ENCODE measurements at regions not wholly inside any gene's neighbourhood (a gene's known extent, or its start where the extent isn't known, plus 50 kb on each side); places are given as distances from the start of the nearest gene placed in this dataset.

- Histone ChIP-seq H3K27ac (no peak overlapping the region), H3K36me3 (no peaks in the 10 kb centered on the region), H3K4me1 (peaks cover 7% of the 10 kb centered on the region; the same call in 1 of the 2 replicates), H3K4me2 (no peak overlapping the region), H3K27me3 (no peaks in the 10 kb centered on the region), H3K9ac (no peak overlapping the region), H4K20me1 (no peaks in the 10 kb centered on the region), H3K9me3 (no peaks in the 10 kb centered on the region), H3K4me3 (no peak overlapping the region)
- no peak for TF ChIP-seq Cebpa-rat (IDR thresholded peaks at IDR 0.05)
These were observed 161.6 kb upstream of the CD180 start for GRCh38 chr5:67358186-67358585.

GRCh38 chr5:67355120-67355713 lies 158.6 kb upstream of the CD180 start:
- Histone ChIP-seq H3K4me1 (peaks cover 7% of the 10 kb centered on the region; the same call in 1 of the 2 replicates), H3K27ac (no peak overlapping the region), H3K9me3 (no peaks in the 10 kb centered on the region), H3K4me2 (no peak overlapping the region), H4K20me1 (no peaks in the 10 kb centered on the region), H3K4me3 (no peak overlapping the region), H3K36me3 (no peaks in the 10 kb centered on the region), H3K9ac (no peak overlapping the region), H3K27me3 (no peaks in the 10 kb centered on the region)
- TF ChIP-seq Cebpa-rat (IDR thresholded peaks at IDR 0.05), result no peak

DNA sequence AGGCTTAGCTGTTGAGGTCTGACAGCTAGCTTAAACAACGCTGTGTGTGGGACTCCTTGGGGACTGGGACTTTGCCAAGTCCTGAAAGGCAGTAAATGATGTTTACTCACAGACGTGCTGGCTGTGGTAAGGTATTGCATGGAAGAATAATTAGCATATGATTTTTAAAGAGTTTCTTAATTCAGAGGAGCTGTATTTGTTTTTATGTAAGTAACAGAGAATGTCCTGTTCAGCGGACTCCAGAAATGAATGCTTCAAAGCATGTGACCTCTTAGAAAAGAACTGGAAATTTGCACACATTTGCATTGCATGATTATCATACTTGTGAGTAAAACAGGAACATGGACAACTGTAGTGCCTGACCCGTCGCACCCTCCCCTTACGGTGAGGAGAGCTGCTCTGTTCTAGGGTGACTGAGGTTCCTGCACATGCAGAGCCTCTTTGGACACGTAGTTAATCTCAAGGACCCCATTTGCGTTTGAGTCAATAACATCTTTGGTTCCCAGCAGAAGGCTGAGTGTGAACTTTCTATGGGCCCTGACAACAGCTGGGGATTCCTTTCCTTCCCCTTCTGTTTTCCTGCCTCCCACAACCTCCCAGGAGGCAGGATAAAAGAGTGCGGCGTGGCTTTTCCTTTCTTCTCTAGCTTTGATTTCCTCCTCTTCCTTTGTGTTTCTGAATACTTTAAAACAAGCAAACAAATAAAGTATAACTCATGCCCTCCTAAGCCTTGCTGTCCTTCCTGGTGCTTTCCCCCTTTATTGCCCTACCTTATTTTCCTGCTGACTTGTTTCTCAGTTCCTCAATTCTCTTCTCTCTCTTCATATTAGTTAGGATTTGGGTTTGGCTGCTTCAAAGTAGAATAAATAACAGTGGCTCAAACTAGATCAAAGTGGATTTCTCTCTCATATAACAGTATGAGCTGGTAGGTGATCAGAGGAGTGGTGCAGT lies 157.2 kb upstream of the CD180 start:
- no peaks in the 10 kb centered on the region for H3K9me3 ChIP-seq
- H3K27ac ChIP-seq, result no peak overlapping the region
- no peak for TF ChIP-seq Cebpa-rat (IDR thresholded peaks at IDR 0.05)

DNA sequence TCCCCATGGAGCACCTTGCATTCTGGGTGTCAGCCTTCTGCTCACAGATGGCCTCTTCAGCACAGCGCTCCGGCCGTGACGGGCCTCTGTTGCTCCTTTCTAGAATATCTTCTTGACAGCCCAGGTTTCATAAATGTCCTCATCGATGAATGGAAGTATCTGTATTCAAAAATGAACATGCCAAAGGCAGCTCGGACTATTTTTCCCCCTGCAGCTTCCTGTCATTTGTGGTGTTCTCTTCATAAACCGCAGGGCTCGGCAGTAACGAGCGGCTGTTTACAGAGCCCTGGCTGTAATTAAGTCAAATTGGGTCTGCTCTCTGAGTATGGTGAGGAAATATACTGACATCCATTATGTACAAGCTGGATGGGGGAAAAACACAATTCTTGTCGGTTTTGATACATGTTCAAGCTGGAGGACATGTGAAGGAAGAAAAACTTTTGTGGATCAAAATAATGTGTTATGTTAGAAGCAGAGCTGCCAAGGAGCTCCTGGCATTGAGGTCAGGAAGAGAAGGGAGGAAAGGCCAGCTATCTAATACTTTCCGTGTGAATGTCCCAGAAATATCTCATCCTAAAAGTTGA lies 154.1 kb upstream of the CD180 start:
- no peak for TF ChIP-seq Cebpa-rat (IDR thresholded peaks at IDR 0.05)
- Histone ChIP-seq H4K20me1 (no peaks in the 10 kb centered on the region), H3K4me3 (no peak overlapping the region), H3K27me3 (no peaks in the 10 kb centered on the region), H3K9ac (no peak overlapping the region), H3K27ac (no peak overlapping the region), H3K36me3 (no peaks in the 10 kb centered on the region), H3K4me2 (no peak overlapping the region), H3K9me3 (no peaks in the 10 kb centered on the region), H3K4me1 (peaks cover 7% of the 10 kb centered on the region; the same call in 1 of the 2 replicates)

More for the DNA sequence above, 157.2 kb upstream of the CD180 start:
- Histone ChIP-seq H3K4me2 (0 out of 2 replicates have a peak overlapping the region, but pooled peaks have one; percentile 5), H3K4me1 (peaks cover 7% of the 10 kb centered on the region; the same call in 1 of the 2 replicates), H4K20me1 (no peaks in the 10 kb centered on the region), H3K4me3 (no peak overlapping the region), H3K27me3 (no peaks in the 10 kb centered on the region), H3K36me3 (no peaks in the 10 kb centered on the region), H3K9ac (no peak overlapping the region)

GRCh38 chr5:67350185-67350584 lies 153.6 kb upstream of the CD180 start:
- no peak for TF ChIP-seq Cebpa-rat (IDR thresholded peaks at IDR 0.05)
- no peak overlapping the region for H3K4me3 ChIP-seq
- no peaks in the 10 kb centered on the region for H3K27me3 ChIP-seq
- H3K4me2 ChIP-seq, result no peak overlapping the region
- no peaks in the 10 kb centered on the region for H4K20me1 ChIP-seq
- no peaks in the 10 kb centered on the region for H3K36me3 ChIP-seq
- H3K4me1 ChIP-seq, result peaks cover 7% of the 10 kb centered on the region; the same call in 1 of the 2 replicates
- no peak overlapping the region for H3K27ac ChIP-seq
- H3K9me3 ChIP-seq, result no peaks in the 10 kb centered on the region
- H3K9ac ChIP-seq, result no peak overlapping the region

DNA sequence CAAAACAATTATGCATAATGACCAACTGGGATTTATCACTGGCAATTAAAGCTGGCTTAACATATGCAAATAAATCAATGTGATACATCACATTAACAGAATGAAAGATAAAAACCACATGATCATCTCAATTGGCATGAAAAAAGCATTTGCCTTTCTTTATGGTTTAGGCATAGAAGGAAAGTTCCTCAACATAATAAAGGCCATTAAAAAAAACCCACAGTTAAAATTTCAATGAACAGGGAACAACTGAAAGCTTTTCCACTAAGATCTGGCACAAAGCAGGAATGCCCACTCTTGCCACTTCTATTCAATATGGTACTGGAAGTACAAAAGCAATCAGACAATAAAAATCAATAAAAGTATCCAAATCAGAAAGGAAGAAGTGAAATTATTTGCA lies 151.2 kb upstream of the CD180 start:
- no peak for TF ChIP-seq Cebpa-rat (IDR thresholded peaks at IDR 0.05)
- H3K36me3 ChIP-seq, result no peaks in the 10 kb centered on the region
- no peak overlapping the region for H3K4me3 ChIP-seq
- no peaks in the 10 kb centered on the region for H3K27me3 ChIP-seq
- no peak overlapping the region for H3K9ac ChIP-seq
- H3K27ac ChIP-seq, result no peak overlapping the region
- no peaks in the 10 kb centered on the region for H4K20me1 ChIP-seq
- 0 out of 2 replicates have a peak, but pooled peaks cover 3% of the 10 kb centered on the region for H3K9me3 ChIP-seq
- no peaks in the 10 kb centered on the region for H3K4me1 ChIP-seq
- no peak overlapping the region for H3K4me2 ChIP-seq

DNA sequence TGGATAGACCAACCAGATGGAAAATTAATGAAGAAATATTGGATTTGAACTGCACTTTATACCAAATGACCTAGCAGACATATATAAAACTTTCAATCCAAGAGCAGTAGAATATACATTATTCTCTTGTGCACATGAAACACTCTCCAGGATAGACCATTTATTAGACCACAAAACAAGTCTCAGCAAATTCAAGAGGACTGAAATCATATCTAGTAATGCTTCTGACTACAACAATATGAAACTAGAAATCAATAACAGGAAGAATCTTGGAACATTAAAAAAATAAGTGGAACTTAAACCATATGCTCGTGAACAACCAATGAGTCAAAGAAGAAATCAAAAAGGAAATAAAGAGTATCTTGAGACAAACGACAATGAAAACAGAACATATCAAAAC lies 150.0 kb upstream of the CD180 start:
- H3K27me3 ChIP-seq, result no peaks in the 10 kb centered on the region
- no peak overlapping the region for H3K4me2 ChIP-seq
- H3K9ac ChIP-seq, result no peak overlapping the region
- no peaks in the 10 kb centered on the region for H3K36me3 ChIP-seq
- no peak overlapping the region for H3K27ac ChIP-seq
- 0 out of 2 replicates have a peak, but pooled peaks cover 3% of the 10 kb centered on the region for H3K9me3 ChIP-seq
- H4K20me1 ChIP-seq, result no peaks in the 10 kb centered on the region
- TF ChIP-seq Cebpa-rat (IDR thresholded peaks at IDR 0.05), result no peak
- H3K4me1 ChIP-seq, result no peaks in the 10 kb centered on the region
- H3K4me3 ChIP-seq, result no peak overlapping the region

DNA sequence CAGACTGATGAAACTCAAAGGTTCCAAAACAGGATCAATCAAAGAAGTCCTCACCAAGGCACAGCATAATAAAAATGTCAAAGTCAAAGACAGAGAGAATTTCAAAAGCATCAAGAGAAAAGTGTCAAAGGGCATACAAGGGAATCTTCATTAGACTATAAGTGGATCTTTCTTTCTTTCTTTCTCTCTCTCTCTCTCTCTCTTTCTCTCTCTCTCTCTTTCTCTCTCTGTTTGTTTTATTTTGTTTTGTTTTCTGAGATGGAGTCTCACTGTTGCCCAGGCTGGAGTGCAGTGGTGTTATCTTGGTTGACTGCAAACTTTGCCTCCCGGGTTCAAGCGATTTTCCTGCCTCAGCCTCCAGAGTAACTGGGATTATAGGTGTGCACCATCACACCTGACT lies 148.3 kb upstream of the CD180 start:
- H3K27ac ChIP-seq, result no peak overlapping the region
- H3K4me2 ChIP-seq, result no peak overlapping the region
- H3K4me3 ChIP-seq, result no peak overlapping the region
- H3K9me3 ChIP-seq, result 0 out of 2 replicates have a peak, but pooled peaks cover 3% of the 10 kb centered on the region
- H3K4me1 ChIP-seq, result no peaks in the 10 kb centered on the region
- no peak for TF ChIP-seq Cebpa-rat (IDR thresholded peaks at IDR 0.05)
- H3K27me3 ChIP-seq, result no peaks in the 10 kb centered on the region
- H3K36me3 ChIP-seq, result no peaks in the 10 kb centered on the region
- H3K9ac ChIP-seq, result no peak overlapping the region
- H4K20me1 ChIP-seq, result no peaks in the 10 kb centered on the region

- no peaks in the 10 kb centered on the region for H3K36me3 ChIP-seq
- no peak overlapping the region for H3K9ac ChIP-seq
- H4K20me1 ChIP-seq, result no peaks in the 10 kb centered on the region
- H3K27ac ChIP-seq, result no peak overlapping the region
- peaks cover 3% of the 10 kb centered on the region; the same call in 1 of the 2 replicates for H3K4me1 ChIP-seq
- no peak for TF ChIP-seq Cebpa-rat (IDR thresholded peaks at IDR 0.05)
- 0 out of 2 replicates have a peak, but pooled peaks cover 3% of the 10 kb centered on the region for H3K9me3 ChIP-seq
- no peak overlapping the region for H3K4me3 ChIP-seq
- no peak overlapping the region for H3K4me2 ChIP-seq
- no peaks in the 10 kb centered on the region for H3K27me3 ChIP-seq
These were observed 147.2 kb upstream of the CD180 start for GRCh38 chr5:67343835-67344234.

Data from BLaER1 (cell line).